Globus pallidus (tissue), 1 donor: ENCODE measurements at regions not wholly inside any gene's neighbourhood (a gene's known extent, or its start where the extent isn't known, plus 50 kb on each side); places are given as distances from the start of the nearest gene placed in this dataset.
"Not testable (repeated sequence)": the region's sequence is repeated elsewhere in the genome, so short reads cannot be mapped to it uniquely, and the experiment has no call there.

Source experiments
- DNase-seq: peaks from one replicate; pipeline ENCODE4 v3.0.0-alpha.2; 2015; ENCODE audit warnings: low spot score

DNA sequence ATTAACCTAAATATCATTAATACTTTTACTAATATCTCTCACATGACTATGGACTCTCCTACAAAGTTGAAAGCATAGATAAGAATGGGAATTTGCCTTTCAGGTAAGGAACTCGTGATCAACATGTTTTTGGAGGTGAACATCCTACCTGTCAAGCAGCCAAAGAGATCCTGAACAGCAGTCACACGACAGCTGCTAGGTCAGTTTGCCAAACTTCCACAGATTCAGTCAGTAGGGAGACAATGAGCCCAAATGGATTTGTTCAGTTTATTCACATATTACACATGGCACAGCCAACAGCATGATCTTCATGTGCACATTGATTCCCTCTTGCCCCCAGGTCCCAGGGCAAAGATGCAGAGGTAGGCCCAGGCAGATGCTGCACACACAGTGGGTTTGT, 86.1 kb upstream of the LOC128125822 start:
- DNase-seq = no peak

DNA sequence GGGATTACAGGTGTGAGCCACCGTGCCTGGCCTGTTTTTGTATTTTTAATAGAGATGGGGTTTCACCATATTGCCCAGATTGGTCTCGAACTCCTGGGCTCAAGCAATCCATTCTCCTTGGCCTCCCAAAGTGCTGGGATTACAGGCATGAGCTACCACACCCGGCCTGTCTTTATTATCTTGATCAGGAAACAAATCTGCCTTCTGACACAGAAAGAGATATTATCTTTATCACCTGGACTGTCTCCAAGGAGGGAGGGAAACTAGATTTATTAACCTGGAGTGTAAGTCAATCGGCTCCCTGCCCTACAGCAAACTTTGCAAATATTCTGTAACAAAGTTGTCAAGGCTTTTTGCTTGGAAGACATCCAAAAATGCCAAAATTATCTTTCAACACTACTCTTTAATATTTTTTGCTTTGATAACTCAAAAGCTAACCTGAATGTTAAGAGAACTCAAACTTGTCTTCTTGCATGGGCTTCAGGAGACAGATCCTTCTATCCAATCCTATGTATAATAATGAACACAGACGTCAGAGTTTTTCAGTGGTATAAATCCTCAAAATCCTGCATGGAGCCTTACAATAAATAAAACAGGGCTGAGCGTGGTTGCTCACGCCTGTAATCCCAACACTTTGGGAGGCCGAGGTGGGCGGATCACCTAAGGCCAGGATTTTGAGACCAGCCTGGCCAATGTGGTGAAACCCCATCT, 85.0 kb upstream of the LOC128125822 start:
- DNase-seq = no peak

DNA sequence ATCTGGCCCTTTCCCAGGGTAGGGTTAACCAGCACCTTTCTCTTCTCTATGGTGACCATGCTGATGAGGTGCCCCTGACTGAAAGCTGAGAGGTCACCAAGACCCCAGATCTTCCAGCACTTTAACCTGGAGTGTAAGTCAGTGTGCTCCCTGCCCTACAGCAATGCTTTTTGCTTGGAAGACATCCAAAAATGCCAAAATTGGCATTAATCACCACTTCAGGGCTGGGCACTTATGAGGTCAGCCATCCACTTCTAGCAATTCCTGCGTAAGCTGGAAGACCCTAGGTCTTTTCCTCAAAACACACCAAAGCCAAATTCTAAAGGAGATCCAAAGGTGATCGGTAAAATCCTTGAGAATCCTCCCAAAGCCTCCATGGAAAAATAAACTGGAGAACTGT, 81.2 kb upstream of the LOC128125822 start:
- DNase-seq = no peak

DNA sequence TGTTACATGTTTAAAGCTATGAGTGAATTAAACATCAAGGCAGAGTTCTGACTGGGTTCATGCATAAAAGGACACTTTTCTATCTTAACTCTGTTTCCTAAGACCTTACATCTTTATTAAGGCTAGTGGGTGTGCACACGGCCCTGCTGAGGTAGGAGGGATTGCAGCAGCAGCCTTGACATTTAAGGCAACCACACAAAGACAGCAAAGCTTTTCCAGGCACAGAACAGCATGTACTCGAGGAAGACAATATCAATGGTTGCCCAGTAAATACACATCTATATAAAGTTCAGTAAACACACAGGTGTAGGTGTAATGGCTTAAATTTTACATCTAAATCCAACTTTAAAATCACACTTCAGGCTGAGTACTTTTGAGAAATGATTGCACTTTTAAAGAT, 79.8 kb upstream of the LOC128125822 start:
- DNase-seq = no peak

DNA sequence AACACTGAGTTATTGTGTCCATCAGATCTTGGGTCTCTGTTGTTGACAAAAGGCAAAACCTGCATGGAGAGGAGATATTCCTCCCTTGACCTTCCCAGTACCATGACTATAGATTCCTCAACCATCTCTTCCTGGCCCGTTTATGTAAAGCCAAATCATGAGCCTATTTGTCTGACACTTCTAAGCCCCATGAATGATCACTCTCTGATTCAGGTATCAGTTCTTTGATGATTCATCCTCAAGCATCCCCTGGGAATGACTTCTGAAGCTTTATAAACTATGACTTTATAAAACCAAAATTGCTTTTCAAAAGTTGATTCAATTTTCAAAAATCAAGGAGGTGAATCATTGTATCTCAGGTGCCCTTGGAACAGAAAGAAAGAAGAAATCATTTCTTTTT, 78.7 kb upstream of the LOC128125822 start:
- DNase-seq = no peak

DNA sequence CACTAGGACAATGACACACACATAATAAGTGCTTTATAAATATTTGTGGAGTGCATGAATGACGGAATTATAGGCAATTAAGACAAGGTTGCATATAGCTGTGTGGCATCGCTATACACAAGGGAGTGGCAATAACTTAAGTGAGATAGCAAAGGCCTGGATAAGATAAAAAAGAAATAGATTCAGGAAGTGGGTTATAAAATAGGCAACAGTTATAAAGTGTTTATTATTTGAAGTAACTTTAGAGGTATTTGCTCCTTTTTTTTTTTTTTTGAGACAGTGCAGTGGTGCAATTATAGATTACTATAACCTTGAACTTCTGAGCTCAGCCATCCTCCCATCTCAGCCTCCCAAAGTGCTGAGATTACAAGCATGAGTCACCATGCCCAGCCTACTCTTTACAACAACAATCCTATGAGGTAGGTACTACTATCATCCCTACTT, 75.9 kb upstream of the LOC128125822 start:
- DNase-seq = no peak

DNA sequence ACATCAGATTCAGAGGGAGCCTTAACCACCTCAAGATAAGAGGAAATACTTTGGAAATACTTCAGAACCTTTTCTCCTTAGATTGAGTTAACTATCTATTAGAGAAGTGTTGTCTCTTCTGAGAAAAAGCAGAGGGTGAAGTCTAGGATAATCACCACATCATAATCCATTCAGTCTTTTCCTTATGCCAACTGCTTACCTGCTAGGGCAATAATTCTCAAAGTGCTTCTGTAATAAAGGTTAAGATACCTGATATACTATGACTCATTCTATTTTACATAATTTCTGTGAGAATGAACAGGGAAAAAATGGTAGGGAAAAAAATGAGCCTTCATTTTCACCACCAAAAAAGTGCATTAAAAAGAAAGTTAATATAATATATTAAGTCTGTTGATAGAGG, 70.1 kb upstream of the LOC128125822 start:
- DNase-seq = no peak

DNA sequence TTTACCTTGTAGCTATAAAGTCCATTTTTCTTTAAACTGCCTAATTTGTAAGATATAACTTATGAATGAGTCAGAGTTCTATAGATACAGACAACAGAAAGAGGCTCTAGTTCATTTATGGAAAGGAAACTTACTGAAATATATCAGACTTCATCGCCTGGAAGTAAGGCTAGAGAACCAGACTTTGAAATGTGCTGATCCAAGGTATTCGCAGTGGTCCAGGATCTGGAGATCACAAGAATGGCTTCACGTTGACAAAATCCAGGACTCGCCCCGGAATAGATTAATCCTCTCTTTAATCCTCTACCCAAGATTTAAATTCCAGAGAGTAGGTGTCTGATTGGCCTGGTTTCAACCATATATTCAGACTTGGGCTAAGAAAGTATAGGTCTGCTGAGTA, 69.1 kb upstream of the LOC128125822 start:
- DNase-seq = no peak

DNA sequence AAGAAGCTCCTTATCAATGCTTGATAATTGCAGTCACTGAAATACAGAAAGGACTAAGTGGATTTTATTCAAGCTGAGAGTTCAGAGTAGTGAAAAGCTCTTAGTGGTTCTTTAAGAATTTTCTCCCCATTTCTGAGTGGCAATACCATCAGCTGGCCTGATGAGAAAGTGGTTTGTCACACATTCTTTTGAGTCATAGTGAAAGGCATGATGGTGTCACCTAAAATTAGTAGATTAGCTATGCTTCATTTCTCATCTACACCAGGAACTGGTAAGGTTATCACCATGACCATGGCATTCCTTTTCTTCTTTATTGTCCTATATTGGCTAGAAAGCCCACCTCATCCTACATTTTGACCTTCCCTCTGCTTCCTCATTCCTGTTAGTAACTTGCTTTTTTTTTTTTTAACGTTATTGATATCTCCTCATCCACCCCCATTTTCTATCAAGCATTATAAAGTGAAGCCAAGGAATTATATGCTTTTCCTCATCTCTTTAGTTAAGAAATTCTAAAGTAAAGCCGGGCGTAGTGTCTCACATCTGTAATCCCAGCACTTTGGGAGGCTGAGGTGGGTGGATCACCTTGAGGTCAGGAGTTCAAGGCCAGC, 67.4 kb upstream of the LOC128125822 start:
- DNase-seq = no peak

DNA sequence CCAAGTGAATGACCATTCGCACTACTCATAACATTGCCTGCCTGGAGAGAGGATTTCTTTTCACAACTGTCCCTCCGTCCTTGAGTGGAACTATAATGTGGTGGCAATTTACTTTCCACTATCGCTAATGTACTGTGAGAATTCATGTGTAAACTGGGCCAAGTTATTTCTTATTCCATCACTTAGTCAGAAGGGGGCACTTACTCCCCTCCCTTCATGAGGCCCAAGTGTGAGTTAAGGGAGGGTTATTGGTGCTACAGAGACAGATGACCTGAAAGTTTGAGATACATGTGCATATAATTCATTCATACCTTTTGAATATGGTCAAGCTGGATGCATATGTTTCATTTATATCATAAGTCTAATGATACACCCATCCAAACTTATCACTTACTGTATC, 65.2 kb upstream of the LOC128125822 start:
- DNase-seq = no peak

DNA sequence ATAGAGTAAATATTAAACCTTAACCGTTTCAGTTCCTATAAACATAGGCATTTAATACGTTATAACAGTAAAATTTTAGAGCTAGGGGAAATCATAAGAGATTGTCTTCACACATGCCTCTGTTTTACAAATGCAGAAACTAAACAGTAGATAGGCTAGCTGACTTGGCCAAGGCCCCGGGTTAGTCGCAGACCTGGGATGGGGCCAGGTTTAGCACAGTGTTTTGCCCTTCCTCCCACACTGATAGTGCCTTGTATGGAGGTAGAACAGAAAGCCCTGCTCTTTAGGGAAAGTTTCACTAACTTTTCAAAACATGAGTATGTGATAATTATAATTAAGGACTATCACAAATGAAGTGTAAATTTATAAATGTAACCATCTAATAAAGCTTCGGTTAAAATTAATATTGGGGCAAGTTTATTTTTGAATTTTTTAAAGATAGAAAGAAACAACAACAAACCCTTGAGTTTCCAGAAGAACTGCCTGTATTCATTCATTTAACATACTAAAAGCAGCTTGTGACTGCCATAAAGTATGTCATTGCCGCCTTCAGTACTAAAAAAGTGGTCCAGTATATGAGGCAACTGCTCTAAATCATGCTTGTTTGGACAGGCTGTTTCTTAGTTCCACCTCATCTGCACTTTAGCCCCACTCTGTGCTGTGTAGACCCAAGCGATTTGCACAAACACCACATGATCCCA, 62.5 kb upstream of the LOC128125822 start:
- DNase-seq = no peak

DNA sequence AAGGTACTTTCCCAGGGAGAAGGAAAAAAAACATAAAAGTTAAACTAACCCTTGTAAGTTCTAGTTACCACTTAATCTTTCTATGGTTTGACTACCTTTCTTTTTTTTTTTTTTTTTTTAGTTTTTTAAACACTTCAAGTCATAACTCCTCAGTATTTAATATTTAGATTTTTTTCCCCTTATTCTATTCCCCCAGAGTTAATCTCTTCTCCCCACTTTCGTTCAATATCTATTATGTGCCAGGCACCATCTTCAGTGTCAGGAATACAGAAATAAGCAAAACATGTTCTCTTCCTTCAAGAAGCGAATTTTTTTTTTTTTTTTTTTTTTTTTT, 62.0 kb upstream of the LOC128125822 start:
- DNase-seq = no peak

DNA sequence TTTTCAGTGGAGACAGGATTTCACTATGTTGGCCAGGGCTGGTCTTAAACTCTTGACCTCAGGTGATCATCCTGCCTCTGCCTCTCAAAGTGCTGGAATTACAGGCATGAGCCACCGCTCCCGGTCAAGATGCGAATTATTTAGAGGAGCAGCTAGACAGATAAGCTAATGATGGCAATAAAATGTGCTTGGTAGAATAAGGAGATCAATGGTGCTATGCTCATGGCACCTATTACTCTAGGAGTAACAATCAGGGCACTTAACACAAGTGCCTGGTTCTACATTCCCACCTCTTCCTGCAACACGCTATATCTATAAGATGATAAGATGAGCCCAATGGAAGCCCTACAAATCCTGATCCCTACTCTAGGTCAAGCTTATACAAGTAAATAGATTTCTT, 61.4 kb upstream of the LOC128125822 start:
- DNase-seq = no peak

DNA sequence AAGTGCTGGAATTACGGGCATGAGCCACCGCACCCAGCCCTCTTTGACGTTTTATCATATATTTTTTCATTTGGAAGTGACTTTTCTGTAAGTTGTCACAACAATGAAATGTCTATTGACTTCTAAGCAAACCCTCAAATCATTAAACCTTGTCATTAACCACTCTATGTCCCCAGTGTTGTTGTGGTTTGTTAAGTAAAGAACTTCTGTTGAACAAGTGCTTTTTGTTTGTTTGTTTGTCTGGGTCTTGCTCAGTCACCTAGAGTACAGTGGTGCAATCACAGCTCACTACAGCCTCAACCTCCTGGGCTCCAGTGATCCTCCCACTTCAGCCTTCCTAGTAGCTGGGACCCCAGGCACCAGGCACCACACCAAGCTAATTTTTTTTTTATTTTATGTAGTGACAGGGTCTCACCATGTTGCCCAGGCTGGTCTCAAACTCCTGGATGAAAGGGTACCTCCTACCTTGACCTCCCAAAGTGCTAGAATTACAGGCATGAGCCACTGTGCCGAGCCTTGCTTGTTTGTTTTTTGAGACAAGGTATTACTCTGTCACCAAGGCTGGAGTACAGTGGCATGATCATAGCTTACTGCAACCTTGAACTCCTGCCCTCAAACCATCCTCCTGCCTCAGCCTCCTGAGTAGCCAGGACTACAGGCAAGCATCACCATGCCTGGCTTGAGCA, 57.6 kb upstream of the LOC128125822 start:
- DNase-seq = no peak

DNA sequence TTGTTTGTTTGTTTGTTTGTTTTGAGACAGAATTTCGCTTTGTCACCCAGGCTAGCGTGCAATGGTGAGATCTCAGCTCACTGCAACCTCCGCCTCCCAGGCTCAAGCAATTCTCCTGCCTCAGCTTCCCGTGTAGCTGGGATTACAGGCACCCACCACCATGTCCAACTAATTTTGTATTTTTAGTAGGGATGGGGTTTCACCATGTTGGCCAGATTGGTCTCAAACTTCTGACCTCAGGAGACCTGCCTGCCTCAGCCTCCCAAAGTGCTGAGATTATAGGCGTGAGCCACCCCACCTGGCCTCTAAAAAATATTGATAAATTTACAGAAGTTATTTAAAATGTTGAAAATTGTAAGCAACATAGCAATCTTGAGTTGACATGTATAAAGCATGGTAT, 57.1 kb upstream of the LOC128125822 start:
- not testable (repeated sequence) for DNase-seq

DNA sequence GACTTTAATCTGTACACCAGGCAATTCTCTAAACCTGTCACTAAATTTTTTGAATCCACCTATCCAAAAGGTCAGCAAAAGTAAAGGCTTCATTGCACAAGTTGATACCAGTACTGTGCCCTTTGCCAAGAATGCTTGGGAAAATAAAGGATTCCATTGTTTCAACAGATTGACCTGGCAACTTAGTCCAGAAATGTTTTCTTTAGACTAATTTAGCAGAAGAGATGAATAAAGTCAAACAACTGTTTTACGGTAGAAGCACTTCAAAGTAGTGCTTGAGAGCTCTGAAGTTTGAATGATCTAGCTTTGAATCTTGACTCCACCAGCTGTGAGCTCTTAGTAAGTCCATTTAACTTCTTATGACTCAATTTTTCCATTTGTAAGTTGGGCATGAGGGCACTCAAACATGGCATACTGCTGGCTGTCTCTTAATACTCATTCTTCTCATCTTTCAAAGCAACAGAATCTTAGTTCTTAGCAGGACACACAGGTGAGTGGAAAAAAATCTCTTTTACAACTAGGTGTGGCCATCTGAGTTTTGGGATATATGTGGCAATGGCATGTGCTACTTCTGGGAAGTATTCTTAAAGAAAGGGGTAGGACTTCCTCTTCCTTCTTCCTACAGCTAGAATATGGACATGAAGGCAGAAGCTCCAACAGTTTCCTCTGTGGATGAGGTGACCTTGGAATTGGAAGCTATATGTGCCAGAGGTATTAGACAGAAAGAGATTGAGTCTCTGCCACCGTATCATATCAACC, 55.9 kb upstream of the LOC128125822 start:
- no peak for DNase-seq

DNA sequence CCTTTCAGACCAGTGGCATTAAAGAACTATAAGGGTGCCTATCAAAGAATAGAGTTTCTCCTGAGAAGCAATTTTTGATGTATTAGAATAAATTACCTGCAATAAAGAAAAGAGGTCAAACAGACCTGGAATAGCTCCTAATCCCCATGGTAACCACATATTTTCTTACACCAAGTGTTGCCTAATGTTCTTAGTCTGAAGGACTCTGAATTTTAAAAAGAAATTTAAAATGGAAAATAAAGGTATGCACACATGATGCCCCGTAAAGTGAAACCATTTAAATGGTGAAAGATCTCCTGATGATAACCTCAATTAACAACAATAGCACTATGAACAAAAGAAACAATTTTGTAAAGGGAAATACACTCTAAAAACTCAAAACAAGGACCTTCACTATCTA, 55.1 kb upstream of the LOC128125822 start:
- no peak for DNase-seq

DNA sequence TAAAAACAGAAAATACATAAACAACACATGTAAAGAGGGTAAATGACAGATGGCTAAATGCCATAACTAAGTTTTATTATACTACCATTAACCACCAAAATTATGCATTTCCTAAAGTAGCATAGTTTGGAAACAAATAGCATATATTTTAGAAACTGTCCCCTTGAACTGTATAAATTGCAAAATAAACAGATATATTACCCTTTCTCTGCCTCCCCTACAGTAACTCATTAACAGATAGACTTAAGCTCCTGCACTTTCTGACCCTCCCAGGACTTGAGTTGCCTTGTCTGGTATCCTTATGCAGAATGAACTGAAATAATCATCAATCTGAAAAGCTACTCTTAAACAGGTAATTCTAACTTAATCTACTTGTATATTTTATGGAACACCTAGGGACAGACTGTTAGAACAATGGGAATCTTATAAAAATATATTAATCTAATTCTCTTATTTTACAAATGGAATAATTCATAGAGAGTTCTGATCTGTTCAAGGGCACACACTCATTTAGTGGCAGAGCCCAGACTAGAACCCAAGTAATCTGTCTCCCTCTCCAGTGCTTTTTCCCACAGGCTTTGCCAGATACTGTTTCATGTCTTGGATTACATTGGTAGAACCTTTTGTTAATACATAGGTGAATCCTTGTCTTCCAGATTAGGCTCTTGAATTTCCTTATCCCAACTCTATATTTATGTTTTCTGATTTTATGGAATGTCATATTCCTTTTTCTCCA, 50.6 kb upstream of the LOC128125822 start:
- DNase-seq = no peak
